Brain microvascular endothelial cell (primary cell): ENCODE measurements at regions not wholly inside any gene's neighbourhood (a gene's known extent, or its start where the extent isn't known, plus 50 kb on each side); places are given as distances from the start of the nearest gene placed in this dataset.

Experiments used
- DNase-seq: peaks from one replicate; pipeline ENCODE4 v3.0.0-alpha.2; 2020
- H3K27ac ChIP-seq: fragments of 250-450 bp; sonication (Bioruptor Pico); 2 replicates; pipeline ENCODE4 v1.5.1; 2020; ENCODE audit warnings: mild to moderate bottlenecking, moderate library complexity
- H3K27me3 ChIP-seq: fragments of 250-450 bp; sonication (Bioruptor Pico); replicated peaks from 2 replicates; pipeline ENCODE4 v1.5.1; 2020; ENCODE audit warnings: mild to moderate bottlenecking
- H3K36me3 ChIP-seq: fragments of 250-450 bp; sonication (Bioruptor Pico); replicated peaks from 2 replicates; pipeline ENCODE4 v1.5.1; 2020; ENCODE audit warnings: mild to moderate bottlenecking
- H3K4me3 ChIP-seq: 2 replicates; pipeline ENCODE4 v1.5.1; 2011; ENCODE audit warnings: low read depth, mild to moderate bottlenecking, control low read depth, low read length, moderate library complexity
- in situ Hi-C: cut with HindIII; loops from 2 replicates; pipeline ENCODE4 v1.10.0; 2017; ENCODE audit warnings: low sequenced_read_pairs, low pct_ligation_motif_present
- TF ChIP-seq, protein P1 (sequence below): IDR thresholded peaks from 2 replicates; pipeline ENCODE4 v1.5.1; 2011; ENCODE audit warnings: low read depth, mild to moderate bottlenecking, moderate library complexity, low read length, control low read depth, inconsistent platforms; ENCODE audit errors: missing control alignments

DNA sequence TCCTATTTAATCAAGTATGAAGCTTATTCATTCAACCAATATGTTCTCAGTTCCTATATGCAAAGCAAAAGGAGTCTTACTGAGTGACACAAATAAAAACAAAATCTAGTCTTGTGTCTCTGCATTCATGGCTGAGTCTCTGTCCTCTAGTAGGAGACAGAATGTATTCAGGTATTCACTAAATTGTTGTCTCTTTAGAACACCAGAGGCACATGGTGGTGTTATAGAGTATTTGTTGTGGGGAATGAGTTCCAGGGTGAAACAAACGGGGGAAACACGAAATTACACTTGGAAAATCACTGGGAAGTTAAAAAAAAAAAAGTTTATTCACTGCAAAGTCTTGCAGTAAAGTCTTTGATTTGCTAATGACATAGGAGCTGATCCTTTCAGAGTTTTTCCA is 131.7 kb upstream of the FSHR start:
- no peak for DNase-seq
- Histone ChIP-seq H3K27ac (no peak overlapping the region), H3K4me3 (no peak overlapping the region), H3K27me3 (no peaks in the 10 kb centered on the region), H3K36me3 (no peaks in the 10 kb centered on the region)
- in situ Hi-C loops = no loop called here
- TF ChIP-seq, protein P1, sequence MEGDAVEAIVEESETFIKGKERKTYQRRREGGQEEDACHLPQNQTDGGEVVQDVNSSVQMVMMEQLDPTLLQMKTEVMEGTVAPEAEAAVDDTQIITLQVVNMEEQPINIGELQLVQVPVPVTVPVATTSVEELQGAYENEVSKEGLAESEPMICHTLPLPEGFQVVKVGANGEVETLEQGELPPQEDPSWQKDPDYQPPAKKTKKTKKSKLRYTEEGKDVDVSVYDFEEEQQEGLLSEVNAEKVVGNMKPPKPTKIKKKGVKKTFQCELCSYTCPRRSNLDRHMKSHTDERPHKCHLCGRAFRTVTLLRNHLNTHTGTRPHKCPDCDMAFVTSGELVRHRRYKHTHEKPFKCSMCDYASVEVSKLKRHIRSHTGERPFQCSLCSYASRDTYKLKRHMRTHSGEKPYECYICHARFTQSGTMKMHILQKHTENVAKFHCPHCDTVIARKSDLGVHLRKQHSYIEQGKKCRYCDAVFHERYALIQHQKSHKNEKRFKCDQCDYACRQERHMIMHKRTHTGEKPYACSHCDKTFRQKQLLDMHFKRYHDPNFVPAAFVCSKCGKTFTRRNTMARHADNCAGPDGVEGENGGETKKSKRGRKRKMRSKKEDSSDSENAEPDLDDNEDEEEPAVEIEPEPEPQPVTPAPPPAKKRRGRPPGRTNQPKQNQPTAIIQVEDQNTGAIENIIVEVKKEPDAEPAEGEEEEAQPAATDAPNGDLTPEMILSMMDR = no peak

DNA sequence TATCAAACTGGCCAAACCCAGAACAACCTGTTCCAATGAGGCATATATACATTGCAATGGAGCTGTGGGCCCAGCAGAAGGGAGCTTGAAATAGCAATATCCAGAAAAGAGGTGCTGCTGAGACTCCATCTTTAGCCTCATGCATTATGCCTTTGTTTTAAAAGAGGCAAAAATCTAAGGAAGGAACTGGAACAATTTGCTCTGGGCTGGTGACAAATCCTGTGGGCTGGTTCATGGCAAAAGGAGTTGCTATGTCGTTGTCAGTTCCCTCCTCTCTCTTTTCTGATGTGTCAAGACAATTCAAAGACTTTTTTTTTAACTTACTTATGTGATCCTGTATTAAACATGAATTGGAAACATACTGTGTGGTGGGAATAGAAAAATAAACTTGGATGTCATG is 124.2 kb upstream of the FSHR start:
- DNase-seq = no peak
- Histone ChIP-seq H3K27me3 (no peaks in the 10 kb centered on the region), H3K27ac (no peak overlapping the region), H3K4me3 (no peak overlapping the region), H3K36me3 (no peaks in the 10 kb centered on the region)
- in situ Hi-C loops = no loop called here
- TF ChIP-seq, protein P1 = no peak

- no peak for DNase-seq
- TF ChIP-seq, protein P1 = no peak
- in situ Hi-C loops = no loop called here
Measured at GRCh38 chr2:49278141-49278540, 123.8 kb upstream of the FSHR start.

DNA sequence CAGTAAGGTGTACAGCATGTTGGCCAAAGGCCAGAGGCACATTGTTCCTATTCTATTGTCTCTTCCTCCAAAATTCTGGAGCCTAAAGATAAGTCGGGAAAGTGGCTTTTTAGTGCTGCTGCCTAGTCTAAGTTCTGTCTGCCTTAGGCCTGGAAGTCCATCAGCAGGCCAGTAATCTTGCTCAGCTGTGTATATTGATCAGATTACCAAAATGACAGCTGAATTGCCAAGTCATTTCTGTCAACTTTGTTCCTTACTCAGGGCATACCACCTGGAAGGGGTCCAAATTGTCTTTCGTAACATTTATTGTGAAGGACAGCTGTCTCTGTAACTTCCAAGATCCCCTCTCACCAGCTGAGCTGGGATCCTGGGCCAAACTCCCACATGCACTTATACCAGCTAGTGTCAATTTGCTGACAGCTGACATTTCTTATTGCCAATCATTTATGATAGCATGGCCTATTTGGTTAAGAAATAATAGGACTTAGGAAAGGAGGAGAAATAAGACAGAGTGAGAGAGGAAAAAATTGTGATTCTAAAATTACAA is 116.8 kb upstream of the FSHR start:
- no peak overlapping the region for H3K27ac ChIP-seq
- H3K27me3 ChIP-seq = no peaks in the 10 kb centered on the region
- in situ Hi-C loops = no loop called here
- H3K36me3 ChIP-seq = no peaks in the 10 kb centered on the region
- no peak overlapping the region for H3K4me3 ChIP-seq
- TF ChIP-seq, protein P1 = no peak
- DNase-seq = no peak

More at GRCh38 chr2:49278141-49278540, 123.8 kb upstream of the FSHR start:
- Histone ChIP-seq H3K4me3 (no peak overlapping the region), H3K27me3 (no peaks in the 10 kb centered on the region), H3K36me3 (no peaks in the 10 kb centered on the region), H3K27ac (no peak overlapping the region)

- TF ChIP-seq, protein P1 = no peak
- no peak overlapping the region for H3K4me3 ChIP-seq
- no peaks in the 10 kb centered on the region for H3K36me3 ChIP-seq
- DNase-seq = no peak
- H3K27ac ChIP-seq = no peak overlapping the region
- in situ Hi-C loops = no loop called here
- no peaks in the 10 kb centered on the region for H3K27me3 ChIP-seq
Measured at GRCh38 chr2:49270091-49270490, 115.8 kb upstream of the FSHR start.

DNA sequence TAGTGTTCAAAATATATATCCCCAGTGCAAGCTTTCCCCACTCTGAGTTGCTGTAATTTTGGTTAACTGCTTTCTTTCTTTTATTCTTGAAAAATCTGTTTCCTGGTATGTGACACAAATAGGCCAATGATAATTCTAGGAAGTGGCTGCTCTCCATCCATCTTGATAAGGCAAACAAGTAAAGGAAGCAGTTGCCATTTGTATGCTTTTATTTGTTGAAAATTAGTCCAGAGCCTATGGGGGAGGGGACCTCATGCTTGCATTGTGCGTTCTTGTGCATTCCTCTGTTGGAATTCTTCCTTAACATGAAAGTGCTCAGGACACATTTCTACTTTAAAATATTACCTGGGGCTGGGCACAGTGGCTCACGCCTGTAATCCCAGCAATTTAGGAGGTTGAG is 111.2 kb upstream of the FSHR start:
- in situ Hi-C loops = no loop called here
- H3K27ac ChIP-seq = no peak overlapping the region
- H3K27me3 ChIP-seq = no peaks in the 10 kb centered on the region
- DNase-seq = no peak
- no peaks in the 10 kb centered on the region for H3K36me3 ChIP-seq
- H3K4me3 ChIP-seq = no peak overlapping the region
- TF ChIP-seq, protein P1 = no peak
